ENCODE measurements at regions not wholly inside any gene's neighbourhood (a gene's known extent, or its start where the extent isn't known, plus 50 kb on each side); places are given as distances from the start of the nearest gene placed in this dataset.
"Not testable (repeated sequence)": the region's sequence is repeated elsewhere in the genome, so short reads cannot be mapped to it uniquely, and the experiment has no call there.

- TF ChIP-seq MAZ (IDR thresholded peaks at IDR 0.05; ENCODE audit: borderline replicate concordance, low read depth, low read length) (peak; percentile 54; the same call in 1 of the 2 replicates), DMAP1 (CRISPR knock-in tag; IDR thresholded peaks at IDR 0.05) (peak; percentile 55; the same call in 1 of the 2 replicates), POLR2A (IDR thresholded peaks at IDR 0.05; ENCODE audit: insufficient read depth in 1 of 2, low read depth in 2 of 2, low read length in 2 of 2) (peak; percentile 43 to 67; a peak in 3 of 4 replicates), MED1 (CRISPR knock-in tag; IDR thresholded peaks at IDR 0.05) (peak; percentile 39; the same call in 1 of the 2 replicates), PHF8 (CRISPR knock-in tag; IDR thresholded peaks at IDR 0.05) (peak; percentile 72), ZFX (CRISPR knock-in tag; IDR thresholded peaks at IDR 0.05; ENCODE audit: low read depth) (peak; percentile 63), MYC (CRISPR knock-in tag; IDR thresholded peaks at IDR 0.05; ENCODE audit: borderline replicate concordance) (0 out of 2 replicates have a peak, but pooled peaks have one; percentile 71), IKZF5 (CRISPR knock-in tag; IDR thresholded peaks at IDR 0.05) (peak; percentile 82; the same call in 1 of the 2 replicates)
- not testable (repeated sequence) for TF ChIP-seq MAZ (CRISPR knock-in tag; IDR thresholded peaks at IDR 0.05; ENCODE audit: low read depth)
- TF ChIP-seq, protein P1, sequence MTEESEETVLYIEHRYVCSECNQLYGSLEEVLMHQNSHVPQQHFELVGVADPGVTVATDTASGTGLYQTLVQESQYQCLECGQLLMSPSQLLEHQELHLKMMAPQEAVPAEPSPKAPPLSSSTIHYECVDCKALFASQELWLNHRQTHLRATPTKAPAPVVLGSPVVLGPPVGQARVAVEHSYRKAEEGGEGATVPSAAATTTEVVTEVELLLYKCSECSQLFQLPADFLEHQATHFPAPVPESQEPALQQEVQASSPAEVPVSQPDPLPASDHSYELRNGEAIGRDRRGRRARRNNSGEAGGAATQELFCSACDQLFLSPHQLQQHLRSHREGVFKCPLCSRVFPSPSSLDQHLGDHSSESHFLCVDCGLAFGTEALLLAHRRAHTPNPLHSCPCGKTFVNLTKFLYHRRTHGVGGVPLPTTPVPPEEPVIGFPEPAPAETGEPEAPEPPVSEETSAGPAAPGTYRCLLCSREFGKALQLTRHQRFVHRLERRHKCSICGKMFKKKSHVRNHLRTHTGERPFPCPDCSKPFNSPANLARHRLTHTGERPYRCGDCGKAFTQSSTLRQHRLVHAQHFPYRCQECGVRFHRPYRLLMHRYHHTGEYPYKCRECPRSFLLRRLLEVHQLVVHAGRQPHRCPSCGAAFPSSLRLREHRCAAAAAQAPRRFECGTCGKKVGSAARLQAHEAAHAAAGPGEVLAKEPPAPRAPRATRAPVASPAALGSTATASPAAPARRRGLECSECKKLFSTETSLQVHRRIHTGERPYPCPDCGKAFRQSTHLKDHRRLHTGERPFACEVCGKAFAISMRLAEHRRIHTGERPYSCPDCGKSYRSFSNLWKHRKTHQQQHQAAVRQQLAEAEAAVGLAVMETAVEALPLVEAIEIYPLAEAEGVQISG (CRISPR knock-in tag; IDR thresholded peaks at IDR 0.05): peak; percentile 30; the same call in 1 of the 2 replicates
- TF ChIP-seq, protein P2, sequence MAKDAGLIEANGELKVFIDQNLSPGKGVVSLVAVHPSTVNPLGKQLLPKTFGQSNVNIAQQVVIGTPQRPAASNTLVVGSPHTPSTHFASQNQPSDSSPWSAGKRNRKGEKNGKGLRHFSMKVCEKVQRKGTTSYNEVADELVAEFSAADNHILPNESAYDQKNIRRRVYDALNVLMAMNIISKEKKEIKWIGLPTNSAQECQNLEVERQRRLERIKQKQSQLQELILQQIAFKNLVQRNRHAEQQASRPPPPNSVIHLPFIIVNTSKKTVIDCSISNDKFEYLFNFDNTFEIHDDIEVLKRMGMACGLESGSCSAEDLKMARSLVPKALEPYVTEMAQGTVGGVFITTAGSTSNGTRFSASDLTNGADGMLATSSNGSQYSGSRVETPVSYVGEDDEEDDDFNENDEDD (CRISPR knock-in tag; IDR thresholded peaks at IDR 0.05; ENCODE audit: borderline replicate concordance): peak; percentile 77; the same call in 1 of the 2 replicates
Observed at GRCh38 chr2:87076253-87077123, 54.8 kb upstream of the PLGLB1 start (continued).

DNA sequence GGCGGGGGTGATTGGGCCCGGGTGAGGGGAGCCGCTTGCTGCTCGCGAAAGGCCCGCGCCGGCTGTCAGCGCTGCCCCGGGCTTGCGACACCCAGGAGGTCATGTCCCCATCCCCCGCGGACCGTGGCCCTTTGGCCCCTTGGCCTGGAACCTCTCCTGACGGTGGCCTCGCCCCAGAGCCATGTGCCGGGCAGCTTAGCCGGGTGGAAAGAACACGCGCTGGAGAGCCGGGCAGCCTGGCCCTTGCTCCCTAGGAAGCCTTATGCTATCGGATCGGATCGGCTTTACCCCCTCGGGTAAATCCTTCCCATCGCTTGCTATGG is 55.4 kb upstream of the PLGLB1 start:
- CTCF ChIA-PET (ENCODE audit: low intra/inter-chr PET ratio, low total read pairs); H4K20me1 ChIP-seq (ENCODE audit: insufficient read depth, low read length); FAIRE-seq; intact Hi-C loops (cut with micrococcal nuclease; ENCODE audit: unreplicated experiment); DNase-seq (ENCODE audit: low spot score); H3K36me3 ChIP-seq (replicated peaks in 1 of 2; ENCODE audit: control insufficient read depth in 1 of 2, insufficient read depth in 2 of 2, low read length in 2 of 2); H3K27me3 ChIP-seq (ENCODE audit: control insufficient read depth in 1 of 2, insufficient read depth in 2 of 2, low read length in 2 of 2); H2AFZ ChIP-seq (ENCODE audit: low read length); H3K79me2 ChIP-seq (ENCODE audit: insufficient read depth, low read length); POLR2A ChIA-PET; H3K9me3 ChIP-seq (ENCODE audit: low read length); H3K4me1 ChIP-seq (ENCODE audit: insufficient read depth, low read length); in situ Hi-C loops (cut with HindIII; ENCODE audit: extremely low pct_ligation_motif_present, low pct_unique_long_range_greater_than_20kb): not testable (repeated sequence)
- TSS peak; percentile 97 for BruUV-seq (replicated peaks)
- WGBS (ENCODE audit: low lambda C conversion rate): no CpG with 5 or more reads among the region's 26 CpGs
- H3K9ac ChIP-seq (ENCODE audit: insufficient read depth, low read depth, low read length): peak overlapping the region; percentile 72; the same call in 1 of the 2 replicates
- ATAC-seq: peak; percentile 54
- peak overlapping the region; percentile 55 to 77 (median 63); a peak in 5 of 6 replicates for H3K4me3 ChIP-seq (replicated peaks in 1 of 3; ENCODE audit: insufficient read depth in 1 of 3, low read depth in 2 of 3, low read length in 3 of 3)
- H3K4me2 ChIP-seq (ENCODE audit: low read depth, low read length): peak overlapping the region; percentile 73; the same call in 1 of the 2 replicates
- H3K27ac ChIP-seq (ENCODE audit: extremely low read length, insufficient read depth, low read length): peak overlapping the region; percentile 85

GRCh38 chr2:87081727-87082126 is 60.1 kb upstream of the PLGLB1 start:
- H3K36me3 ChIP-seq (replicated peaks in 1 of 2; ENCODE audit: control insufficient read depth in 1 of 2, insufficient read depth in 2 of 2, low read length in 2 of 2); H3K27ac ChIP-seq (ENCODE audit: extremely low read length, insufficient read depth, low read length); DNase-seq (ENCODE audit: low spot score); FAIRE-seq; H3K9me3 ChIP-seq (ENCODE audit: low read length); H3K4me1 ChIP-seq (ENCODE audit: insufficient read depth, low read length); BruUV-seq (replicated peaks); H3K27me3 ChIP-seq (ENCODE audit: control insufficient read depth in 1 of 2, insufficient read depth in 2 of 2, low read length in 2 of 2); intact Hi-C loops (cut with micrococcal nuclease; ENCODE audit: unreplicated experiment); H3K4me3 ChIP-seq (replicated peaks in 1 of 3; ENCODE audit: insufficient read depth in 1 of 3, low read depth in 2 of 3, low read length in 3 of 3); H3K79me2 ChIP-seq (ENCODE audit: insufficient read depth, low read length); in situ Hi-C loops (cut with HindIII; ENCODE audit: extremely low pct_ligation_motif_present, low pct_unique_long_range_greater_than_20kb); ATAC-seq; H2AFZ ChIP-seq (ENCODE audit: low read length); POLR2A ChIA-PET; H3K9ac ChIP-seq (ENCODE audit: insufficient read depth, low read depth, low read length); CTCF ChIA-PET (ENCODE audit: low intra/inter-chr PET ratio, low total read pairs); H4K20me1 ChIP-seq (ENCODE audit: insufficient read depth, low read length); H3K4me2 ChIP-seq (ENCODE audit: low read depth, low read length): not testable (repeated sequence)
- WGBS (ENCODE audit: low lambda C conversion rate): 54% methylated on average over 2 of the region's 2 CpGs
